GM13976 (cell line): ENCODE measurements at regions not wholly inside any gene's neighbourhood (a gene's known extent, or its start where the extent isn't known, plus 50 kb on each side); places are given as distances from the start of the nearest gene placed in this dataset.
A peak's percentile ranks its signal among the peaks of the same experiment; 100 is the strongest.

ENCODE experiments used
- DNase-seq: peaks from one replicate; pipeline ENCODE4 v3.0.0; 2012; ENCODE audit warnings: low spot score
- CTCF ChIP-seq: IDR thresholded peaks from 2 replicates; pipeline ENCODE4 v1.5.1; 2012; ENCODE audit warnings: borderline replicate concordance, mild to moderate bottlenecking; ENCODE audit not compliant: insufficient read depth; ENCODE audit errors: extremely low read depth, missing control alignments, control extremely low read depth
- in situ Hi-C: fragments of 300-500 bp; cut with MboI; formaldehyde crosslinking; loops from one replicate; pipeline ENCODE4 v1.12.0; 2022; ENCODE audit warnings: low sequenced_read_pairs, mixed read lengths, inconsistent platforms; ENCODE audit not compliant: unreplicated experiment

GRCh38 chr1:199173356-199173755, 534.5 kb downstream of the PTPRC start:
- DNase-seq: peak; percentile 47
- TF ChIP-seq CTCF: no peak
- in situ Hi-C loops: no loop called here

GRCh38 chr1:199174336-199174735, 535.5 kb downstream of the PTPRC start:
- no peak for TF ChIP-seq CTCF
- in situ Hi-C loops: no loop called here
- DNase-seq: no peak

- TF ChIP-seq CTCF: no peak
- no peak for DNase-seq
- in situ Hi-C loops: no loop called here
These were observed 537.9 kb downstream of the PTPRC start for GRCh38 chr1:199176713-199177112.

GRCh38 chr1:199177241-199177640, 538.4 kb downstream of the PTPRC start:
- TF ChIP-seq CTCF: no peak
- in situ Hi-C loops: no loop called here
- no peak for DNase-seq

GRCh38 chr1:199178646-199179045, 539.8 kb downstream of the PTPRC start:
- TF ChIP-seq CTCF: no peak
- in situ Hi-C loops: no loop called here
- no peak for DNase-seq

- peak; percentile 31 for DNase-seq
- in situ Hi-C loops: no loop called here
- no peak for TF ChIP-seq CTCF
These were observed 543.5 kb downstream of the PTPRC start for GRCh38 chr1:199182186-199182843.

GRCh38 chr1:199184180-199184579, 545.3 kb downstream of the PTPRC start:
- DNase-seq: no peak
- in situ Hi-C loops: no loop called here
- no peak for TF ChIP-seq CTCF
